GM18505 (cell line): ENCODE measurements at regions not wholly inside any gene's neighbourhood (a gene's known extent, or its start where the extent isn't known, plus 50 kb on each side); places are given as distances from the start of the nearest gene placed in this dataset.
"Not testable (repeated sequence)": the region's sequence is repeated elsewhere in the genome, so short reads cannot be mapped to it uniquely, and the experiment has no call there.

Source experiments
- ATAC-seq: cut with Tn5 transposase; IDR thresholded peaks from one replicate; pipeline ENCODE4 v1.9.1; 2021; ENCODE audit not compliant: unreplicated experiment
- POLR2A ChIP-seq: IDR thresholded peaks from 4 replicates; pipeline ENCODE4 v1.6.1; 2011; ENCODE audit warnings: borderline replicate concordance; ENCODE audit not compliant: insufficient read depth, insufficient read length; ENCODE audit errors: extremely low read depth

DNA sequence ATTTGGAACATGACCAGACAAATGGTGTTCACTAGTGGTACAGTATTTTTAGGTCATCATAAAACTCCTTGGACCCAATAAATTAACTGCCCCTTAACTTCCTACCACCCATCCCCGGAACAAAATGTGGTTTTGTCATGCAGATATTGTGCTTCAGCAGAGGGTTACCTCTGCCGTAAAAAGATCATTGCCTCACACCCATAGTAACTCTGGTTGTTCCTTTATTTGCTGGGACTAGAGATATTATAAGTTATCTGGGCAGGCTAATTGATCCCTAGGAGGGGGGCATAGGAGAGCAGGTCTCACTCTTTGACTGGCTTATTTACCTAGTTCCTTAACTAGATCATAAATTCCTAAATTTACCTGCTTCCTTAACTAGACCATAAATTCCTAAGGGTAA is 1343.9 kb upstream of the CHAC2 start:
- ATAC-seq, result no peak
- no peak for TF ChIP-seq POLR2A

DNA sequence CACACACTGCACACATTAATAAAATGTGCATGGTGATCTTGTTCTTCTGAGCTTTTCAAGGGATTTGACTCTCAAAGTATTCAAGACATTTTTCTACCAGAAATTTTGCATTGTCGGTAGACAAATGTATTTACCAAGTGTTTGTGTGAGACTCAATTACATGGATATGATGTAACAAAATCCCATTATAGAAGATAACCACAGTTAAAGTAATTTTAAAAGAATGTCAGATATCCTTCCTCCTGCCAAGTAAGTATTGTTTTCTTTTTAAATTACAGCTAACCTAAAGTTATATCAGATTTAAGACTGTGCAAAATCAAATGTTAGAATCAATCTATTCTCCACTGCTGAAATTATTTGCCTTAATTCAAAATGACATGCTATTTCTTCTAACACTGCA is 1344.5 kb upstream of the CHAC2 start:
- TF ChIP-seq POLR2A, result no peak
- no peak for ATAC-seq

DNA sequence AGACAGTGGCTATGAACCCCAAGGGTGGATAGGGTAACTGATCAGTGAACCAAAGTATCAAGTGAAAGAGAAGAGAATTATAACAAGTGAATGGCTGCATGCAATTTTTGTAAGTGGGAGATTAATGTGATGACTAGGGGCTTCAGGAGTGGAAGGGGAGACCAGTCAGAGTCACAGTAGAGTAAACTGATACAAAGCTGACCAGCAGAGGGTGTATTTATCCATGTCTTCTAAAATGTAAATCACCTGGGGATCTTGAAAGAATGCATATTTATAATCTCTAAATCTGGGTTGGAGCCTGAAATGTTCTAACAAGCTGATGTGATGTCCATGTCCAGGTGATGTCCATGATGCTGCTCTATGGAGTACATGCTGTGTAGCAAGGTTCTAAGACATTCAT is 1351.3 kb upstream of the CHAC2 start:
- no peak for ATAC-seq
- no peak for TF ChIP-seq POLR2A

DNA sequence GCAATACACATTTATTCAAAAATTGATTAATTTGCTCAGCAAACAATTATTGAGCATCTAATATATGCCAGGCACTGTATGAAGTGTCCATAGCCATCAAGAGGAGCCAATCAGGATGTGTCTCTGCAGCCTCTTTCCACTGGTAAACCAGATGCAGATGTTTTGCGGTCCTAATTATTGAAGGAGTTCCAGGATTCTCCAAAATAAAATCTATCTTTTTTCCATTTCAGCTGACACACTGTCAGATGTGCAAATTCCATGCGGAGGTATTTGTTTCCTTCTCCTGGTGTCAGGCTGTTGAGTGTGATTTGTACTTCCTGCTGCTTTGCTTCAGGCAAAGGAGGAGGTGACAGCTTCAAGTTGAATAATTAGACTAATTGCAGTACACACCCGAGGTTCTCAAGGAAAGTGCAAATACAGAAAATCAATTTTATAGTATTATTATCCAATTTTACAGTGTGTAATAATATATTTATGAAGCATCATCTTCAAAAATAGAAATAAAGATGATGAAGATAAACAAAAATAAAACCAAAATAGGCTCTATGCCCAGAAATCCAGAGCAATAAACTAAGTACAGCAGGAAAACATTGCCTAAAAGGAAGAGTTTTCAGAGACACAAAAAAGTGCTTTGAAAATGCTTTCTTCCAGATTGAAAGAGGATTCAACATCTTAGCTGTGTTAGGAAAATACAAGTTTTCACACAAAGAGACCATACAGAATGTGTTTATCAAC is 1352.9 kb upstream of the CHAC2 start:
- no peak for TF ChIP-seq POLR2A
- no peak for ATAC-seq

DNA sequence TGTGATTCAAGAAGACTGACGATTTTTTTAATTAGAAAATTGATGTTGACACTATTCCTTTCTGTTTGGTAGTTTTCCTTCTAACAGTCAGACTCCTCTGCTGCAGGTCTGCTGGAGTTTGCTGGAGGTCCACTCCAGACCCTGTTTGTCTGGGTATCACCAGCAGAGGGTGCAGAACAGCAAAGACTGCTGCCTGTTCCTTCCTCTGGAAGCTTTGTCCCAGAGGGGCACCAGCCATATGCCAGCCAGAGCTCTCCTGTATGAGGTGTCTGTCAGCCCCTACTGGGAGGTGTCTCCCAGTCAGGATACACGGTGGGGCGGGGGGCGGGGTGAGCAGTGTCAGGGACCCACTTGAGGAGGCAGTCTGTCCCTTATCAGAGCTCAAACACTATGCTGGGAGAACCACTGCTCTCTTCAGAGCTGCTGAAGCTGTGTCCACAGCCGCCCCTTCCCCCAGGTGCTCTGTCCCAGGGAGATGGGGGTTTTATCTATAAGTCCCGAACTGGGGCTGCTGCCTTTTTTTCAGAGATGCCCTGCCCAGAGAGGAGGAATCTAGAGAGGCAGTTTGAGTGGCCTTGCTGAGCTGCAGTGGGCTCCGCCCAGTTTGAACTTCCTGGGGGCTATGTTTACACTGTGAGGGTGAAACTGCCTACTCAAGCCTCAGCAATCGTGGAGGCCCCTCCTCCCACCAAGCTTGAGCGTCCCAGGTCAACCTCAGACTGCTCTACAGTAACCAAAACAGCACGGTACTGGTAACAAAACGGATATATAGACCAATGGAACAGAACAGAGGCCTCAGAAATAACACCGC is 1358.1 kb upstream of the CHAC2 start:
- ATAC-seq, result not testable (repeated sequence)

DNA sequence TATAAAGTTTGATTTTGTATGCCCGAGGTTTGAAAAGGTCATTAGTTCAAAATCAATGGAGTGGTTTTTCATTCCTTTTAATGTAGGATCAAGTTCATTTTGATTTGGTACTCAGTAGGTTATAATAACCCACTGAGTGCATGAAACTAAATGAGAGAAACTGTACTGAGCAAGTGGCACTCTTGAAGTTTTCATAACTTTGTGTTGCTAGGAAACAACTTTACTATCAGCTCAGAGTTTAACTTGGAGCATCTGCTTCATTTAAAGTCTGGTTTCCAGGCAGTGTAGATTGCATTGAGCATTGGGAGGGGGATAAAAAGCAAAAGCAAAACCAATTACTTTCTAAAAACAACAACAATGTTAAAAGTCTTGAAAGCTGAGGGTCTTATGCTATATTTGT is 1361.6 kb upstream of the CHAC2 start:
- no peak for TF ChIP-seq POLR2A
- ATAC-seq, result no peak

DNA sequence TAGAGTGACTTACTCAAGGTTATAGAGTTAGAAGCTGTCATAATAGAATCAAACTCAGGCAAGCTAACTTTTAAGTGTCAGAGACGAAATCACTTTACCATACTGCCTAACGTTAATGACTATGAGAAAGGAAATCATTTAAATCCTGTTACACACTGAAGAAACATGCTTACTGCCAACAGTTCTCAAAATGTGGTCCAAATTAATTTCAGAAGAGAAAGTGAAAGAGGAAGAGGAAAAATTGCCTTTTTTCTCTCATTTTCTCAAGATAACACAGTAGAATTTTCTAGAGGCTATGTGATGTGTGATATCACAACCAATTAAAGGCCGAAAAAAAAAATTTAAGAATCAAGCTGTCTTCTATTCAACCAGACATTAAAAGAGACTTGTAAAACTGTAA is 1362.7 kb upstream of the CHAC2 start:
- no peak for ATAC-seq
- TF ChIP-seq POLR2A, result no peak

DNA sequence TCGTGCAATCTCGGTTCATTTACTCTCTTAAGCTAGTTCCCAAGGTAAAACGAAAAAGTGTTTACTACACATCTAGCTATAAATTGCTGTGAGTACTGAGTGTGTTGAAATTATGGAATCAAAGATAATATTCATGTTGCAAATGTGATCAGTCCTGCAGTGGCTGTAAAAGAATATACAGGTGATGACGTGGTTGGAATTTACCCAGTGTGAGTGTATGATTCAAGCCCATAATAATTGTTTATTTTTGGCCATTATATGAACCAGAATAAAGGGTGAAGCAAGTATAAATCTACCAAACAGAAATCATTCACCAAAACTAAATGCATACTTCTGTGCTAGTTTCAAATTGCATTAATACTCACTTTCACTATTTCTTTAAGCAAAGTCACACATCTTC is 1363.6 kb upstream of the CHAC2 start:
- ATAC-seq, result no peak

DNA sequence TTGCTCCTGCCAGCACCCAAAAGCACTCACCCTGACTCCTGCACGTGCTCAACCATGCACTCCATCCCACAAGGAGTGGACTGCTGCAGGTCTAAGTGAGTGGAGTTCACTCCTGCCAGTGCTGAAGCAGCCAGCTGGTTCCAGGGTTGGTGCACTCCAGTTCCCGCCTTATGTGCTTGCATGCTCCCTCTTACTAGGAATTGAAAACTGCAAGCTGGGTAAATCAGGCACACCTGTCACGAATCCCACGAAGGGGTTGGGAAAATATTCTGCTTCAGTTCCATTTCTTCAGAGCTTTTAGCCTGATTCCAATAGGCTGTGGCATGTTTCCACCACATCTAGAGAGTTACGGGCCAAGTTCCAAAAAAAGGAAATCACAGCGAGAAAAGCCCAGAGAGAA is 1365.5 kb upstream of the CHAC2 start:
- no peak for TF ChIP-seq POLR2A
- no peak for ATAC-seq

More for the DNA sequence above, 1363.6 kb upstream of the CHAC2 start:
- no peak for TF ChIP-seq POLR2A

DNA sequence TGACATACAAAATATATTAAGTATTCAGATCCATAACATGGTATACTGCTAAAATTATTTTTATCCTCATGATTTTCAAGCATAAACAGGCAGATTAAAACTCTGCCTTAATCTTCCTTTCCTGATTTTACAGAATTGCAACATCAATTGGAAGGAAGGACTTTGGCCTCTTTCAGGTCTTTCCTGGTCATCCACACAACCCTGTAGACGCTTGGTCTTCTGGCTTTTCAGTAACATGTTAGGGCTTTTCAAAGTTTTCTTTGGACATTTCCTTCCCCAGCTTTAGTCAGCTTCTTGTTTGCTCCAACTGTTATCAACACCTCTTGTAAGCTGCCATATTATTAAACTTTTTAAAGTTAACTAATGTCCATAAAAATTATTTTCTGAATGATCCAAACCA is 1364.9 kb upstream of the NRXN1 start:
- TF ChIP-seq POLR2A, result no peak
- no peak for ATAC-seq

DNA sequence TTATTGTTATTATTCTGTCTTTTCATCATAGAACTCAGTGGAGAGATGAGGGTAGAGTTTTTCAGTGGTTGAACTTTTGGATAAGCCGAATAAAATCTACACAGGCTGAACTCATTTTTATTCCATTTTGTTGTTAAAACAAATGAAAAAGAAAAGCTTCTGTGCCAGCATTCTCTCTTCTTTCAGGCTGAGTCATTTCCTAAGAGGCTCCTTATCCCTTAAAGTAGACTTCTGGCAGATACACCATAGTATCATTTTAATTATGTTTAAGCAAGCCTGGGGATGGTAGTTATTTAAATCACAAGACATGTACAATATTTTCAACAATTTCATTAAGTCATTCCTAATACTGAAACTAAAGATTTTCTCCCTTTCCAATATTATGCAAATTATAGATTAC is 1364.0 kb upstream of the NRXN1 start:
- TF ChIP-seq POLR2A, result no peak
- no peak for ATAC-seq

DNA sequence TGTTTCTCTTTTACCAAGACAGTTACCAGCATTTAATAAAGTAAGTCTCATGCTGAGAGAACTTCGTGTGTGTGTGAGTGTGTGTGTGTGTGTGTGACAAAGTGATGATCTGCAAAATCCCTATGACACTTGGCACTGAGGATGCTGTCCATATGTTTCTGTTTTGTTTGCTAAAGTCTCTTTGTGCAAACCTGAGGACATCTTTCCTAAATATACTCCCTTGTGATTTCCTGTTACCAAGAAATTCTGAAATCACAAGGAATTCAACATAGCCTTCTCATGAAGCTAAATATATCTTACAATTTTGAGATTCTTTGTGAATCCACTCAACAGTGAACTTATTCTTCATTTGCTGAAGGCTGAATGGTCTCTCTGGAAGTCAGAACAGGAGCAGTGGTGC is 1359.7 kb upstream of the NRXN1 start:
- TF ChIP-seq POLR2A, result no peak
- ATAC-seq, result no peak

DNA sequence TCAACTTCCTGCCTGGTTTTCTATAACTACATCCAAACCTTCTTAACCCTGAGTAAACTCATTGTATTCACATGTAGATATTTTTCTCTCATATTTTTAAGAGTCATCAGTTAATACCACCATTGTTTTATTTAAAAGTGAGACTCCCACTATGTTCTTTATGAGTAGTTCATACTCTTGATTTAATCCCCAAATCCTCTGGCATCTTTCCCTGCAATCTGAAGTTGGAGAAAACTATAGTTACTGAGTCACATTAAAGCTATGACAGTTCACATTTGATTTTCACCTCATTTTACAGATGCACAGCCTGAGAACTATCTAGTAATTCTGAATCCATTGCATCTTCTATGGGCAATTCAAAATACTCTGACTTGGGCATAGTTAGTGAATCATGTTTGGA is 1358.7 kb upstream of the NRXN1 start:
- TF ChIP-seq POLR2A, result no peak
- ATAC-seq, result no peak

DNA sequence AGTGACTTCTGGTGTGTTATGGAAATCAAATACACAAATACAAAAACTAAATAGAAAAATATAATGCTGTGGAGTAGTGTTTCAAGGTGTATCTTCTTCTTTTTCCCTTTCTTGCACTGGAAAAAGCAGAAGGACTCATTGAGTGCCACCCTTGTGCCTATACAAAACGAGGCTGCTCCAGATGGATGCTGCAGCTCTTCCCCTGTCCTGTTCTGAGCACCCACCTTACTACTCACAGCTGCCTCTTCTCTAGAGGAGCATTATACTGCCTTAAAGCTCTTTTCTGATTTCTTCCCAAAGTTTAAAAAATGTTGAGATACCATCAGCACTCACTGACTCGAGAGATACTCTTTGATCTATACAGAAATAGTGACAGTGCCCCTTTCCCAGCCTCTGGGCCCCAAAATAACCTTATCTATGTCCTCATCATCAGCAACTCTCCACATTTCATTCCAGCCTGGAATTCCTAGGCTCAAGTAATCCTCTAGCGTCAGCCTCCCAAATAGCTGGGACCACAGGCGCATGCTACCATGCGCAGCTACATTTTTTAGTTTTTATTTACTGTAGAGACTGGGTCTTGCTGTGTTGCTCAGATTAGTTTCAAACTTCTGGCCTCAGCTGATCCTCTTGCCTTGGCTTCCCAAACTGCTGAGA is 1356.1 kb upstream of the NRXN1 start:
- no peak for ATAC-seq

More for the DNA sequence above, 1356.1 kb upstream of the NRXN1 start:
- no peak for TF ChIP-seq POLR2A
